Activated CD8-positive, alpha-beta T cell treated with anti-CD3 and anti-CD28 coated beads for 36 hours (primary cell): ENCODE measurements at regions not wholly inside any gene's neighbourhood (a gene's known extent, or its start where the extent isn't known, plus 50 kb on each side); places are given as distances from the start of the nearest gene placed in this dataset.

Experiments used
- ATAC-seq: fragments of 200-7000 bp; cut with Tn5 transposase; one replicate; pipeline ENCODE4 v1.10.0; 2021; ENCODE audit warnings: mild to moderate bottlenecking, moderate library complexity
- CTCF ChIA-PET: fragments of 350-600 bp; sonication (Branson Sonifier 250); formaldehyde crosslinking; loops from one replicate; lab custom pipeline; 2021; ENCODE audit warnings: antibody characterized with exemption; lab: Charles Lee
- POLR2A ChIA-PET: fragments of 350-600 bp; sonication (Branson Sonifier 250); formaldehyde crosslinking; loops from one replicate; lab custom pipeline; 2021; ENCODE audit warnings: antibody characterized with exemption; lab: Charles Lee
- DNase-seq: peaks from one replicate; pipeline ENCODE4 v3.0.0-alpha.2; 2020
- H3K27ac Mint-ChIP-seq: one replicate; pipeline ENCODE4 v1.8.0; 2021; ENCODE audit warnings: mild to moderate bottlenecking, mixed read lengths
- H3K27me3 Mint-ChIP-seq: one replicate; pipeline ENCODE4 v1.8.0; 2021; ENCODE audit warnings: mixed read lengths
- H3K36me3 Mint-ChIP-seq: one replicate; pipeline ENCODE4 v1.8.0; 2021; ENCODE audit warnings: low read depth, mixed read lengths
- H3K4me1 Mint-ChIP-seq: one replicate; pipeline ENCODE4 v1.8.0; 2021; ENCODE audit warnings: low read depth, mixed read lengths
- H3K4me3 Mint-ChIP-seq: one replicate; pipeline ENCODE4 v1.8.0; 2021; ENCODE audit warnings: mild to moderate bottlenecking, moderate library complexity, mixed read lengths
- H3K9me3 Mint-ChIP-seq: one replicate; pipeline ENCODE4 v1.8.0; 2021; ENCODE audit warnings: mixed read lengths
- CTCF ChIP-seq: fragments of 200-600 bp; IDR thresholded peaks from one replicate; pipeline ENCODE4 v1.8.0; 2022; ENCODE audit warnings: antibody characterized with exemption, mild to moderate bottlenecking
- intact Hi-C: fragments of 100-400 bp; cut with micrococcal nuclease; formaldehyde crosslinking; loops from one replicate; pipeline ENCODE4 v1.10.0; 2022

GRCh38 chr14:51307551-51307950, 67.5 kb downstream of the TMX1 start:
- intact Hi-C loops, result no loop called here
- Mint-ChIP-seq H3K4me3 (no peak overlapping the region), H3K27me3 (peaks cover 4% of the 10 kb centered on the region), H3K9me3 (no peaks in the 10 kb centered on the region), H3K36me3 (no peaks in the 10 kb centered on the region), H3K4me1 (peaks cover 11% of the 10 kb centered on the region), H3K27ac (no peak overlapping the region)
- ATAC-seq (no peak), DNase-seq (no peak)
- no peak for TF ChIP-seq CTCF
- ChIA-PET CTCF (no interaction called here), POLR2A (interaction anchor here (0.8 kb wide), 1 partner anchor 45 kb away, joined by 3 read pairs; no protein-coding TSS in a partner anchor)

- Mint-ChIP-seq H3K9me3 (no peaks in the 10 kb centered on the region), H3K36me3 (no peaks in the 10 kb centered on the region), H3K4me3 (no peak overlapping the region), H3K4me1 (peaks cover 11% of the 10 kb centered on the region), H3K27ac (no peak overlapping the region), H3K27me3 (peaks cover 4% of the 10 kb centered on the region)
- TF ChIP-seq CTCF, result no peak
- no peak for DNase-seq
- ChIA-PET POLR2A (interaction anchor here (0.6 kb wide), 1 partner anchor 53 kb away, joined by 3 read pairs; no protein-coding TSS in a partner anchor), CTCF (interaction anchor here (1.0 kb wide), 1 partner anchor 25 kb away, joined by 3 read pairs; no protein-coding TSS in a partner anchor)
- intact Hi-C loops, result no loop called here
- ATAC-seq, result no peak
Measured at GRCh38 chr14:51308866-51309265, 68.8 kb downstream of the TMX1 start.

GRCh38 chr14:51310505-51310944, 70.5 kb downstream of the TMX1 start:
- H3K27me3 Mint-ChIP-seq, result peaks cover 4% of the 10 kb centered on the region
- intact Hi-C loops, result no loop called here
- no peak overlapping the region for H3K27ac Mint-ChIP-seq
- ChIA-PET CTCF (no interaction called here), POLR2A (no interaction called here)
- H3K4me1 Mint-ChIP-seq, result peaks cover 3% of the 10 kb centered on the region
- H3K4me3 Mint-ChIP-seq, result no peak overlapping the region
- DNase-seq, result no peak
- TF ChIP-seq CTCF, result no peak
- H3K9me3 Mint-ChIP-seq, result no peaks in the 10 kb centered on the region
- no peaks in the 10 kb centered on the region for H3K36me3 Mint-ChIP-seq
- no peak for ATAC-seq

- POLR2A ChIA-PET, result no interaction called here
- Mint-ChIP-seq H3K36me3 (no peaks in the 10 kb centered on the region), H3K27ac (no peak overlapping the region), H3K4me3 (no peak overlapping the region), H3K4me1 (no peaks in the 10 kb centered on the region), H3K27me3 (peaks cover 1% of the 10 kb centered on the region), H3K9me3 (no peaks in the 10 kb centered on the region)
- CTCF ChIA-PET, result interaction anchor here (1.4 kb wide), 1 partner anchor 9 kb away, joined by 3 read pairs; no protein-coding TSS in a partner anchor
- DNase-seq (no peak), ATAC-seq (no peak)
- TF ChIP-seq CTCF, result no peak
- intact Hi-C loops, result no loop called here
Measured at GRCh38 chr14:51314321-51315015, 74.4 kb downstream of the TMX1 start.

GRCh38 chr14:51317373-51317772, 77.3 kb downstream of the TMX1 start:
- Mint-ChIP-seq H3K27me3 (no peaks in the 10 kb centered on the region), H3K36me3 (no peaks in the 10 kb centered on the region), H3K9me3 (no peaks in the 10 kb centered on the region), H3K4me1 (no peaks in the 10 kb centered on the region), H3K4me3 (no peak overlapping the region), H3K27ac (no peak overlapping the region)
- intact Hi-C loops, result no loop called here
- TF ChIP-seq CTCF, result no peak
- ATAC-seq (no peak), DNase-seq (no peak)
- ChIA-PET CTCF (no interaction called here), POLR2A (no interaction called here)
